Endodermal cell (in vitro differentiated cells): ENCODE measurements at regions not wholly inside any gene's neighbourhood (a gene's known extent, or its start where the extent isn't known, plus 50 kb on each side); places are given as distances from the start of the nearest gene placed in this dataset.

Experiments used
- DNase-seq: peaks from one replicate; pipeline ENCODE4 v3.0.0-alpha.2; 2017
- H3K27ac ChIP-seq: 2 replicates; pipeline ENCODE4 v1.5.1; 2013; ENCODE audit warnings: mild to moderate bottlenecking, low read depth, low read length, moderate library complexity
- H3K27me3 ChIP-seq: 2 replicates; pipeline ENCODE4 v1.6.1; 2013; ENCODE audit warnings: mild to moderate bottlenecking, low read length, moderate library complexity; ENCODE audit not compliant: insufficient read depth, control insufficient read depth, poor library complexity, severe bottlenecking
- H3K36me3 ChIP-seq: 2 replicates; pipeline ENCODE4 v1.7.0; 2013; ENCODE audit warnings: mild to moderate bottlenecking, low read length, moderate library complexity; ENCODE audit not compliant: control insufficient read depth, insufficient read depth
- H3K4me1 ChIP-seq: one replicate; pipeline ENCODE4 v1.7.0; 2013; ENCODE audit warnings: low read length; ENCODE audit not compliant: control insufficient read depth, insufficient read depth
- H3K4me3 ChIP-seq: 2 replicates; pipeline ENCODE4 v1.5.1; 2013; ENCODE audit warnings: mild to moderate bottlenecking, low read length, moderate library complexity
- H3K9ac ChIP-seq: 2 replicates; pipeline ENCODE4 v1.6.1; 2013; ENCODE audit warnings: mild to moderate bottlenecking, low read length, moderate library complexity; ENCODE audit not compliant: poor library complexity, severe bottlenecking; ENCODE audit errors: extremely low read depth
- H3K9me3 ChIP-seq: 2 replicates; pipeline ENCODE4 v1.6.1; 2013; ENCODE audit warnings: mild to moderate bottlenecking, low read length, moderate library complexity; ENCODE audit not compliant: control insufficient read depth
- H3K27ac Mint-ChIP-seq: 2 replicates; pipeline ENCODE4 v1.8.0; 2020; ENCODE audit warnings: mixed read lengths
- H3K27me3 Mint-ChIP-seq: 2 replicates; pipeline ENCODE4 v1.8.0; 2021; ENCODE audit warnings: mild to moderate bottlenecking, mixed read lengths; ENCODE audit not compliant: insufficient read depth
- H3K36me3 Mint-ChIP-seq: 2 replicates; pipeline ENCODE4 v1.8.0; 2020; ENCODE audit warnings: low read depth, mixed read lengths
- H3K4me1 Mint-ChIP-seq: 2 replicates; pipeline ENCODE4 v1.8.0; 2020; ENCODE audit warnings: mixed read lengths
- H3K4me3 Mint-ChIP-seq: 2 replicates; pipeline ENCODE4 v1.8.0; 2020; ENCODE audit warnings: mild to moderate bottlenecking, moderate library complexity, mixed read lengths
- H3K9me3 Mint-ChIP-seq: 2 replicates; pipeline ENCODE4 v1.8.0; 2020; ENCODE audit warnings: mild to moderate bottlenecking, mixed read lengths
- WGBS, 2 experiments: methylation state at CpG; one replicate each; pipeline versions ENCODE4 v1.1.5 to v1.1.7; 2013; ENCODE audit warnings: missing lambda C conversion rate in 2 of 2, mixed read lengths in 1 of 2; ENCODE audit not compliant: insufficient coverage in 1 of 2, insufficient read length in 1 of 2; 5-methylcytosine and 5-hydroxymethylcytosine counted together
- TF ChIP-seq, protein P1 (sequence below): fragments of 200-600 bp; sonication (generic); conservative IDR thresholded peaks from 2 replicates; pipeline ENCODE4 v1.5.0; 2021; ENCODE audit warnings: antibody characterized with exemption, mild to moderate bottlenecking

GRCh38 chr3:174651951-174652350 is 207.2 kb upstream of the NAALADL2 start:
- 90% methylated on average over 2 of the region's 2 CpGs; no CpG with 5 or more reads in 1 of the 2 experiments for WGBS, 2 experiments
- H3K27ac Mint-ChIP-seq: no peak overlapping the region

GRCh38 chr3:174659511-174659910 is 199.6 kb upstream of the NAALADL2 start:
- Mint-ChIP-seq H3K9me3 (no peaks in the 10 kb centered on the region), H3K27me3 (no peaks in the 10 kb centered on the region), H3K4me1 (peaks cover 4% of the 10 kb centered on the region)

More at GRCh38 chr3:174651951-174652350, 207.2 kb upstream of the NAALADL2 start:
- H3K4me3 Mint-ChIP-seq: no peak overlapping the region
- no peak overlapping the region for H3K4me3 ChIP-seq
- H3K9me3 Mint-ChIP-seq: no peaks in the 10 kb centered on the region
- no peaks in the 10 kb centered on the region for H3K27me3 ChIP-seq
- H3K36me3 Mint-ChIP-seq: no peaks in the 10 kb centered on the region
- no peak overlapping the region for H3K9ac ChIP-seq
- no peaks in the 10 kb centered on the region for H3K27me3 Mint-ChIP-seq
- no peaks in the 10 kb centered on the region for H3K9me3 ChIP-seq
- H3K4me1 Mint-ChIP-seq: no peaks in the 10 kb centered on the region
- no peak for DNase-seq
- no peaks in the 10 kb centered on the region for H3K4me1 ChIP-seq
- no peaks in the 10 kb centered on the region for H3K36me3 ChIP-seq
- TF ChIP-seq, protein P1, sequence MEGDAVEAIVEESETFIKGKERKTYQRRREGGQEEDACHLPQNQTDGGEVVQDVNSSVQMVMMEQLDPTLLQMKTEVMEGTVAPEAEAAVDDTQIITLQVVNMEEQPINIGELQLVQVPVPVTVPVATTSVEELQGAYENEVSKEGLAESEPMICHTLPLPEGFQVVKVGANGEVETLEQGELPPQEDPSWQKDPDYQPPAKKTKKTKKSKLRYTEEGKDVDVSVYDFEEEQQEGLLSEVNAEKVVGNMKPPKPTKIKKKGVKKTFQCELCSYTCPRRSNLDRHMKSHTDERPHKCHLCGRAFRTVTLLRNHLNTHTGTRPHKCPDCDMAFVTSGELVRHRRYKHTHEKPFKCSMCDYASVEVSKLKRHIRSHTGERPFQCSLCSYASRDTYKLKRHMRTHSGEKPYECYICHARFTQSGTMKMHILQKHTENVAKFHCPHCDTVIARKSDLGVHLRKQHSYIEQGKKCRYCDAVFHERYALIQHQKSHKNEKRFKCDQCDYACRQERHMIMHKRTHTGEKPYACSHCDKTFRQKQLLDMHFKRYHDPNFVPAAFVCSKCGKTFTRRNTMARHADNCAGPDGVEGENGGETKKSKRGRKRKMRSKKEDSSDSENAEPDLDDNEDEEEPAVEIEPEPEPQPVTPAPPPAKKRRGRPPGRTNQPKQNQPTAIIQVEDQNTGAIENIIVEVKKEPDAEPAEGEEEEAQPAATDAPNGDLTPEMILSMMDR: no peak
- H3K27ac ChIP-seq: no peak overlapping the region

GRCh38 chr3:174662653-174663052 is 196.5 kb upstream of the NAALADL2 start:
- Histone ChIP-seq H3K9ac (no peak overlapping the region), H3K4me1 (no peaks in the 10 kb centered on the region), H3K4me3 (no peak overlapping the region), H3K27ac (no peak overlapping the region), H3K27me3 (peaks cover 8% of the 10 kb centered on the region), H3K9me3 (no peaks in the 10 kb centered on the region), H3K36me3 (no peaks in the 10 kb centered on the region)
- WGBS, 2 experiments: 89% methylated on average over 2 of the region's 3 CpGs; no CpG with 5 or more reads in 1 of the 2 experiments
- no peaks in the 10 kb centered on the region for H3K36me3 Mint-ChIP-seq
- no peak for DNase-seq
- H3K9me3 Mint-ChIP-seq: no peaks in the 10 kb centered on the region
- no peak overlapping the region for H3K27ac Mint-ChIP-seq
- H3K27me3 Mint-ChIP-seq: no peaks in the 10 kb centered on the region
- TF ChIP-seq, protein P1: no peak
- H3K4me1 Mint-ChIP-seq: peaks cover 11% of the 10 kb centered on the region
- H3K4me3 Mint-ChIP-seq: no peak overlapping the region

More at GRCh38 chr3:174659511-174659910, 199.6 kb upstream of the NAALADL2 start:
- peak; percentile 43 for DNase-seq
- H3K9ac ChIP-seq: no peak overlapping the region
- no peak overlapping the region for H3K27ac ChIP-seq
- Mint-ChIP-seq H3K4me3 (no peak overlapping the region), H3K36me3 (no peaks in the 10 kb centered on the region), H3K27ac (no peak overlapping the region)
- H3K27me3 ChIP-seq: peaks cover 8% of the 10 kb centered on the region
- H3K4me3 ChIP-seq: no peak overlapping the region
- WGBS, 2 experiments: 74 to 80% methylated on average over 1 to 3 of the region's 3 CpGs
- no peaks in the 10 kb centered on the region for H3K4me1 ChIP-seq
- H3K9me3 ChIP-seq: no peaks in the 10 kb centered on the region
- TF ChIP-seq, protein P1: no peak
- H3K36me3 ChIP-seq: no peaks in the 10 kb centered on the region
